KMS-11 (cell line): ENCODE measurements at regions not wholly inside any gene's neighbourhood (a gene's known extent, or its start where the extent isn't known, plus 50 kb on each side); places are given as distances from the start of the nearest gene placed in this dataset.

Source experiments
- H2AFZ ChIP-seq: fragments of 200-600 bp; sonication (generic); 2 replicates; pipeline ENCODE4 v1.6.1; 2016; ENCODE audit warnings: antibody characterized with exemption, mixed run types, low read depth
- H3K27ac ChIP-seq: fragments of 200-600 bp; sonication (generic); 2 replicates; pipeline ENCODE4 v1.6.1; 2016; ENCODE audit warnings: mild to moderate bottlenecking, mixed run types
- H3K27me3 ChIP-seq: fragments of 200-600 bp; sonication (generic); 2 replicates; pipeline ENCODE4 v1.6.1; 2017; ENCODE audit warnings: mild to moderate bottlenecking, low read depth, mixed run types, moderate library complexity; ENCODE audit not compliant: insufficient read depth
- H3K36me3 ChIP-seq: fragments of 200-600 bp; sonication (generic); 2 replicates; pipeline ENCODE4 v1.6.1; 2017; ENCODE audit warnings: mild to moderate bottlenecking, mixed run types; ENCODE audit not compliant: insufficient read depth
- H3K4me1 ChIP-seq: fragments of 200-600 bp; sonication (generic); 2 replicates; pipeline ENCODE4 v1.6.1; 2016; ENCODE audit warnings: mild to moderate bottlenecking, low read depth, mixed run types; ENCODE audit not compliant: poor library complexity, severe bottlenecking
- H3K4me2 ChIP-seq: fragments of 200-600 bp; sonication (generic); 2 replicates; pipeline ENCODE4 v1.7.0; 2016; ENCODE audit warnings: mild to moderate bottlenecking, mixed run types
- H3K4me3 ChIP-seq: fragments of 200-600 bp; sonication (generic); IDR thresholded peaks from 2 replicates; pipeline ENCODE4 v1.6.1; 2017; ENCODE audit warnings: low read depth, low read length, mixed read lengths; ENCODE audit not compliant: insufficient read depth
- H3K79me2 ChIP-seq: fragments of 200-600 bp; sonication (generic); 2 replicates; pipeline ENCODE4 v1.6.1; 2016; ENCODE audit warnings: low read depth, mixed run types; ENCODE audit not compliant: insufficient read depth
- H3K9ac ChIP-seq: fragments of 200-600 bp; sonication (generic); 2 replicates; pipeline ENCODE4 v1.6.1; 2016; ENCODE audit warnings: mild to moderate bottlenecking, mixed run types
- H4K20me1 ChIP-seq: fragments of 200-600 bp; sonication (generic); 2 replicates; pipeline ENCODE4 v1.6.1; 2016; ENCODE audit warnings: mild to moderate bottlenecking, mixed run types; ENCODE audit not compliant: insufficient read depth
- TF ChIP-seq, protein P1 (sequence below): fragments of 200-600 bp; sonication (generic); conservative IDR thresholded peaks from 2 replicates; pipeline ENCODE4 v1.6.1; 2017; ENCODE audit warnings: low read depth, mild to moderate bottlenecking, antibody characterized with exemption, low read length, moderate library complexity, mixed read lengths

DNA sequence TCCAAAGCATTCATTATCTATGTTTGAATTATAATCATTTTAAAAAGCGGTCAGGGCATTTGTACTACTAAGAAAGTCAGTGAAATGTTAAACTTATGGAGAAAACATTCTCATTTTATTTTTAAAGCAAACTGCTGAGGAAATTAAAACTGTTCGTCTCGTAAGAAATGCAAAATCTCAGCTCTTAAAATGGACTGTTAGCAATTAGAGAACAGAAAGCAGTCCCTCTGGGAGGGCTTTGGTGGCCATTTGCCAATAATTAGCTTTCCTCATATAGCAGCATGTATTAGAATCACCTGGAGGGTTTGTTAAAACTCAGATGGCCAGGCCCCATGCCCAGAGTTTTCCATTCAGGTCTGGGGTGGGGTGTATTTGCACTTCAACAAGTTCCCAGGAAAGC is 120.7 kb upstream of the RASEF start:
- Histone ChIP-seq H3K27me3 (no peaks in the 10 kb centered on the region), H3K79me2 (no peaks in the 10 kb centered on the region), H3K4me1 (no peaks in the 10 kb centered on the region), H2AFZ (no peak overlapping the region), H3K4me2 (no peak overlapping the region), H3K9ac (no peak overlapping the region), H4K20me1 (no peaks in the 10 kb centered on the region), H3K4me3 (no peak overlapping the region), H3K27ac (no peak overlapping the region), H3K36me3 (no peaks in the 10 kb centered on the region)
- TF ChIP-seq, protein P1, sequence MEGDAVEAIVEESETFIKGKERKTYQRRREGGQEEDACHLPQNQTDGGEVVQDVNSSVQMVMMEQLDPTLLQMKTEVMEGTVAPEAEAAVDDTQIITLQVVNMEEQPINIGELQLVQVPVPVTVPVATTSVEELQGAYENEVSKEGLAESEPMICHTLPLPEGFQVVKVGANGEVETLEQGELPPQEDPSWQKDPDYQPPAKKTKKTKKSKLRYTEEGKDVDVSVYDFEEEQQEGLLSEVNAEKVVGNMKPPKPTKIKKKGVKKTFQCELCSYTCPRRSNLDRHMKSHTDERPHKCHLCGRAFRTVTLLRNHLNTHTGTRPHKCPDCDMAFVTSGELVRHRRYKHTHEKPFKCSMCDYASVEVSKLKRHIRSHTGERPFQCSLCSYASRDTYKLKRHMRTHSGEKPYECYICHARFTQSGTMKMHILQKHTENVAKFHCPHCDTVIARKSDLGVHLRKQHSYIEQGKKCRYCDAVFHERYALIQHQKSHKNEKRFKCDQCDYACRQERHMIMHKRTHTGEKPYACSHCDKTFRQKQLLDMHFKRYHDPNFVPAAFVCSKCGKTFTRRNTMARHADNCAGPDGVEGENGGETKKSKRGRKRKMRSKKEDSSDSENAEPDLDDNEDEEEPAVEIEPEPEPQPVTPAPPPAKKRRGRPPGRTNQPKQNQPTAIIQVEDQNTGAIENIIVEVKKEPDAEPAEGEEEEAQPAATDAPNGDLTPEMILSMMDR: no peak

DNA sequence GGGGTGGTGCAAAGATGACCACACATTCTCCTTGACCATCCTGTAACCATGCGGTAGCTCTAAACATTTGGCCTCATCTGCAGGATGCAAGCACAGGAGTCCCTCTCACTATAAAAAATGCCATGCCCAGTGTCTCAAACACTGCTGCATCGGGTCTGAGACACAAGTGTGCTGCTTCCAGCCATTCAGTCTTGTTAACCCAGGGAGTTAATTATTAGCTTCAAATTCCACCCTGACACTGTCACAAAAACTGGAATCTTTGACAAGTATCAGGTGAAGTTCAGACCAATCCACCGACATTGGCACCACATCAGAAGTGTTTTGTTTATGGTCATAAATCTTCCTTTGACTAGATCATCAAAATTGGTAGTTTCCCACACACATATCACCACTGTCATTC is 119.1 kb upstream of the RASEF start:
- TF ChIP-seq, protein P1: no peak

DNA sequence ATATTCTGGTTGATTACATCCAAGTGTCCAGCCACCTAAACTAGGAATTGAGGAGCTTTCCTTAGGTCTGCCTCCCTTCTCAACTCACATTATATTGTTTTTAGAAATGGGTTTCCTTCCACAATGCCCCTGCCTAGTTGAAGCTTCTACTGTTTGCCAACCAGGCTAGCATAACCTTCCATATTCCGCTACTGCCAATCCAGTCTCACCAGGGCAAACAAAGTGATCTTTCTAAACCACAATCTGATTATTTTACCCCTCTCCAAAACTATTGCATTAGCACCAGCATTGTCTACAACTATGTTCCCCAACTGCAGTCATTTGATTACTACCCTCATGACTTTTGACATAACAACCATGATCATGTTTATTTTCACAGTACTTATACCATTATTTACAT is 115.8 kb upstream of the RASEF start:
- no peaks in the 10 kb centered on the region for H4K20me1 ChIP-seq
- TF ChIP-seq, protein P1: no peak
- no peak overlapping the region for H3K4me2 ChIP-seq
- H2AFZ ChIP-seq: no peak overlapping the region
- no peaks in the 10 kb centered on the region for H3K79me2 ChIP-seq
- no peaks in the 10 kb centered on the region for H3K27me3 ChIP-seq
- H3K4me1 ChIP-seq: no peaks in the 10 kb centered on the region
- no peaks in the 10 kb centered on the region for H3K36me3 ChIP-seq
- no peak overlapping the region for H3K27ac ChIP-seq
- H3K4me3 ChIP-seq: no peak overlapping the region
- H3K9ac ChIP-seq: no peak overlapping the region

More for the DNA sequence above, 119.1 kb upstream of the RASEF start:
- Histone ChIP-seq H3K79me2 (no peaks in the 10 kb centered on the region), H3K4me2 (no peak overlapping the region), H3K27ac (no peak overlapping the region), H3K36me3 (no peaks in the 10 kb centered on the region), H2AFZ (no peak overlapping the region), H4K20me1 (no peaks in the 10 kb centered on the region), H3K27me3 (no peaks in the 10 kb centered on the region), H3K4me3 (no peak overlapping the region), H3K4me1 (no peaks in the 10 kb centered on the region), H3K9ac (no peak overlapping the region)

DNA sequence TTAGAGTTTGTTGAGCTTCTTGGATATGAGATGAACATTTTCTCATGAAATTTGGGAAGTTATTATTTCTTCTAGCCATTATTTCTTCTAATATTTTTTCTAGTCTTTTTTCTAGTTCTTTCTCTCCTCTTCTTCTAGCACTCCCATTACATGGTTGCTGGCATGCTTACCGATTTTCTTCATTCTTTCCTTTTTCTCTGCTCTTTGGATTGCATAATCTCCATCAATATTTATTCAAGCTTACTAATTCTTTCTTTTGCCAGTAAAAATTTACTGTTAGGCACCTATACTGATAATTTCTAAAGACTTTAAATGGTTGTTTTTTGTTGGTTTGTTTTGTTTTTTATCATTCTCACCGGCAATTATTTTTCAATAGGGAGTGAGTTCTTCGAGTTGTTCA is 114.8 kb upstream of the RASEF start:
- H3K4me2 ChIP-seq: no peak overlapping the region
- no peaks in the 10 kb centered on the region for H3K27me3 ChIP-seq
- no peaks in the 10 kb centered on the region for H3K4me1 ChIP-seq
- no peak overlapping the region for H3K9ac ChIP-seq
- no peak overlapping the region for H3K4me3 ChIP-seq
- no peak overlapping the region for H2AFZ ChIP-seq
- TF ChIP-seq, protein P1: no peak
- no peaks in the 10 kb centered on the region for H4K20me1 ChIP-seq
- no peaks in the 10 kb centered on the region for H3K79me2 ChIP-seq
- no peaks in the 10 kb centered on the region for H3K36me3 ChIP-seq
- H3K27ac ChIP-seq: no peak overlapping the region

DNA sequence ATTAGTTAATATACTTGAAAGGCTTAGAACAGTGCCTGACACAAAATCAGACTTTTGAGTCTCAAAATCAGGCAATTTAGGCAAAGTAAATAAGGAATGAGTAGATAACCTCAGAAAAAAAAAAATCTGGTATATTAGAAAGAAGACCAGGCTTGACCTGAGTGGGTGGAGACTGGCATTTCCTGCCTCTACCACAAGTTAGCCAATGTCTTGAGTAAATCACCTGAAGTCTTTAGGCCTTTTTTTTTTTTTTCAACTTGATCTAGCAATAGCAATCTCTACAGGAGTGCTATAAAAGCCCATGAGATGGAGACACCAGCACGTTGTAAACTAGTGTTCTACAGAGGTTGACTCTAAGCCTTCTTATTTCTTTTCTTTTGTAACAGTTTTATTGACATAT is 104.2 kb upstream of the RASEF start:
- no peak overlapping the region for H3K4me2 ChIP-seq
- no peak overlapping the region for H3K4me3 ChIP-seq
- no peak overlapping the region for H3K27ac ChIP-seq
- no peaks in the 10 kb centered on the region for H4K20me1 ChIP-seq
- no peaks in the 10 kb centered on the region for H3K27me3 ChIP-seq
- H3K9ac ChIP-seq: no peak overlapping the region
- no peaks in the 10 kb centered on the region for H3K79me2 ChIP-seq
- no peaks in the 10 kb centered on the region for H3K4me1 ChIP-seq
- TF ChIP-seq, protein P1: no peak
- no peaks in the 10 kb centered on the region for H3K36me3 ChIP-seq
- H2AFZ ChIP-seq: no peak overlapping the region
